ENCODE measurements at regions not wholly inside any gene's neighbourhood (a gene's known extent, or its start where the extent isn't known, plus 50 kb on each side); places are given as distances from the start of the nearest gene placed in this dataset.
"Not testable (repeated sequence)": the region's sequence is repeated elsewhere in the genome, so short reads cannot be mapped to it uniquely, and the experiment has no call there.

DNA sequence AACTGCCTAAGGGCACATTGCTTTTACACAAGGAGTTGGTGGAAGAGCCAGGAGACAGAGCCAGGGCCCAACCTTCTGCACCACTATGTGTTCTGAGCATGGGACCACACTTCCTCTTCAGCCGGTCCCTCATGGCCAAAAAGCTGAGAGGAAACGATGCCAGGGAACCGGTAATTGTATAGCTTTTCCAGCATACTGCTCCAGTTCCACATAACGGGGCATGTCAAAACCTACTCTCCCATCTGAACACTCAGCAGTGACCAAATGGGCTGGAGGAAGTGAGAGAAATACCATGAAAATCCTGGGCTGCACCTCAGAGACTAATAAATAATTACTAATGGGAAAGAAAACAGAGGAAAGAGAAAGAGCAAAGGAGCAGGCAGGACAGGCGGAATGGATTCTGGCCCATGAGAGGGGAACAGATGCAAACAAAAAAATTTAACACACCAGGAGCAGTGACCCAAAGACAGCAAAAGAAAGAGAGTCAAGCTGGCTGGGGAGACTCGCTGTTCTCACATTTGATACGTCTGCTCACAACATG, 52.0 kb upstream of the BMP2 start:
- DNase-seq (ENCODE audit: low spot score): no peak

DNA sequence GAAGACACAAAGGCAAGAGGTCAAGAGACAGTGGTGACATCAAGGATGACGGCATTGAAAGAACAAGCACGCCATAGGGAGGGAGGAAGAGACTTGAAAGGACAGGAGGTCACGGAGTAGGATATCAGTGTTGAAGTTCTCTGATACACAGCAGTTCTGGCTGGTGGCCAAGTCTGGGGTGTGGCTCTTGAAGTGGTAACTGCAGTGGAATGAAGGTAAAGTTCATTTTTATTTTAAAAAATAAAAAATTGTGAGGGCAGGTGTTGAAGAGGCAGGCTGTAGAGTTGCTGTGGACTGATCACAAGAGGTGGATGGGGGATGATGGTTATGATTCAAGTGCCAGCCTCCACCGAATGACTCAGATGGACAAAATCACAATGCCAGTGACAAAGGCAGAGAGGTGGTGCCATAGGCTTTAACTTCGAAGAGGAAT, 53.2 kb upstream of the BMP2 start:
- DNase-seq (ENCODE audit: low spot score): no peak

DNA sequence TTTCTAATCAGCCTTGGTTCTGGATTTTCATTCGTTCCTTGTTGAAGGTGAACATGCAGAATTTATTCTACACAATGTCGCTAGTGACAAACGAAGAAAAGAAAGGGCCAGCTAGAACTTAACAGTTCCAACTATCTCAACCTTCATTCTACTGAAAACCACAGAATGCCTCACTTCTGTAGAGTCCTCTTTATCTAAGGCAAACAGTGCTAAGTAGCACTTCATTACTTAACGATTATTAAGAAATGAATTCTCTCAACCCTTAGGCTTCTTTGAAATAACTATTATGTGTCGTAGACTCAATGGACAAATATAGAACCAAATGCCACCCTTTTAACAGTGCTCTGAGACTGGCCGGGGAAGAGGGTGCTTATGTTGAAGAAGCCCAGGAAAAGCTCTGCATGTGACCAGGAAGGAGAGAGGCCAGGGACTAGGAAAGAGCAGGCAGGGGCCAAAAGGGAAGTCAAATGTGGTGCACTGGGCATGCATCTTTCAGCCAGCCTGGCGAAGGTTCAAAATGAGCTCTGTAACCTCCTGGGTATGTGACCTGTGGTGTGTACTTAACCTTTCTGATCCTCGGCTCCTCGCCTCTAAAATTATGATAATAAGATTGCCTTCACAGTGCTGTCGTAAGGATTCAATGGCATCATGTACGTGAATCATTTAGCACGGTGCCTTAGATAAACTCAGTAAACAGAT, 55.4 kb upstream of the BMP2 start:
- DNase-seq (ENCODE audit: low spot score): no peak

DNA sequence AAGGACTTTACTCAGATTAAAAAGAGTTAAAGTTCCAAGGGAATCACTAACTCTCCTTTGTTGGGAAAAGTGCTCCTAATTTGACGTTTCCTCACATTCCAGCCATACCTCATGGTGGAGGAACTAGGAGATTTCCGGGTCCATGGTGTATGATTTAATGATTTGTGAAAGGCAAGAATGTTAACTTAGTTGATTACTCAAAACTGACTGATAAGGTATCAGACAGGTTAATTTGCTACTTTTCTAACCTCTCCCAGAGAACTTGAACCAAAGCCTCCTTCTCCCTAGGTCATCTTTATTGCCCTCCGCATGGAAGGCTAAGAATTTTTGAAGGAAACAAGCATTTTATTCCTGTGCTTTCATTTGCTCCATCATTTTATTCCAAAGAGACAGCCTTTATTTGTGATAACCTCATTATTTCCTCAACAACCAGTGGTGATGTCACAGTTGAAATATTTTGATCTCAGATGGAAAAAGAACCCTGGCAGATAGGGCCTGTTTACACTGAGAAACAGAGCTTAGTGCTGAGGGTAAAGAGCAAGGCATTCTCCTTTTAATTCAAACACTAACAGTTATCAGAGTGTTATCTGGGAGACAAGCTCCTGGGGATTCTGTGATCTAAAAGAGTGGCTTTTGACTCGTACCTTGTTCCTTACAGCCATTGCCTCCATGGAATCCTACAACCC, 57.4 kb upstream of the BMP2 start:
- DNase-seq (ENCODE audit: low spot score): peak; percentile 12

DNA sequence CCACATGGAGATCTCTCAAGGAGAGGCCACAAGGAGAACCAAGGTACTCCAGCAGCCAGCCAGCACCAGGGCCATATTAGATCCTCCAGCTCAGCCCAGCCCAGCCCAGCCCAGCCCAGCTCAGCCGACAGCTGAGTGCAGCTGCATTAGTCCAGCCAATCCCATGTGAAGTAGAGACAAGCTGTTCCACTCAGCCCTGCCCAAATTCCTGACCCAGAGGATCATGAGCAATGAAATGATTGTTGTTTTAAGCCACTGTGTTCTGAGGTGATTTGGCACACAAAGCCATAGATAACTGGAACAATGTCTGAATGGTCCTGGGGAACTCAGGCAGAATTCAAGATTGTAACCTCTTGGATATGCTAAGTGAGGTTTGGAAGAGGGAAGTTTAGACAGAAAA, 59.5 kb upstream of the BMP2 start:
- DNase-seq (ENCODE audit: low spot score): peak; percentile 66

DNA sequence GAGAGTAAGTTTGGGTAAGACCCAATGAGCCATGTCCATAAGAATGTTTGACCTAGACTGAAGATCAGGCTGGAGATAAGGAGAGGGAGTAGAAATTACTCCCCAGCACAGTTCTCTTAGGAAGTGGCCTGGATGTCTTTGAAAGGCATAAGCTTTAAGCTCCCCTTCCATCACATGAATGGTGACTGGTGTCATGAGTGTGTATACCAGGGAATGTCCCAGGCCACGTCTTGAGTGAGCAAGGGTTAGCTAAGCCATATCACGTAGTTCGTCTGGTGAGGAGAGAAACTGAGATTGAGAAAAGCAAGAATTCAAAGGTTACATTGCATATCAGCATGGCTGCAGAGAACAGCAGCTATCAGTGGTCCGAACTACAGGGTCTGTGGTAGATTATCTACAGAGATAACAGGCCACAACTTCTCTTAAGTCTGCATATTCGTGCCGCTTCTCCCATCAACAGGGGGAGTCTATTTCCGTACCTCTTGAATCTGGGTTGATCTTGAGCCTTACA, 60.1 kb upstream of the BMP2 start:
- no peak for DNase-seq (ENCODE audit: low spot score)

DNA sequence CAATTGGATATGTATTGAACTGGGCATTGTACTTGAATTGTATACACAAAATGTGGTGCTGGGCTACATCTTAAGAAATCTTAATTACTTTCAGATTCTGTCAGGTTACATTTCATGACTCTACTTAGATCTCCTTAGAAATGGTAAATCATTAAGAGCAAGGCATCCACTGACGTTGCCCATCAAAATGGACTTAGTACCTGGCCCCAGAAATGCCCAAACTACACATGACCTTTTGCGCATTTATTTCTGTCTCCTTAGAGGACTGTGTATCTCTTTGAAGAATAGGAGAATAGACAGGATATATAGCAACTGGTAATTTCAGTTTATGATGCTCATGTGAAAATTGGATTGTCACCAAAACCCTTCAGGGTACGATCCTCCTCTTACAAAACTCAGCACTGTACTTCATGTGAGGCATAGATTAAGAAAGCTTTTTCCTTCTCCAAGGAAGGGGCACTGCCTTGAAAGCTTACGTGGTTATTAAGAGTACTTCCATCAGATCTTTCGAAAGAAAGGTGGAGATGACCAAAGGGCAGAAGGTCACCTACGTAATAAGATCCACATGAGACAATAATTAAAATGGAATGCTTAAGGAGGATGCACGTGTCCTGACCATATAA, 61.4 kb upstream of the BMP2 start:
- no peak for DNase-seq (ENCODE audit: low spot score)

DNA sequence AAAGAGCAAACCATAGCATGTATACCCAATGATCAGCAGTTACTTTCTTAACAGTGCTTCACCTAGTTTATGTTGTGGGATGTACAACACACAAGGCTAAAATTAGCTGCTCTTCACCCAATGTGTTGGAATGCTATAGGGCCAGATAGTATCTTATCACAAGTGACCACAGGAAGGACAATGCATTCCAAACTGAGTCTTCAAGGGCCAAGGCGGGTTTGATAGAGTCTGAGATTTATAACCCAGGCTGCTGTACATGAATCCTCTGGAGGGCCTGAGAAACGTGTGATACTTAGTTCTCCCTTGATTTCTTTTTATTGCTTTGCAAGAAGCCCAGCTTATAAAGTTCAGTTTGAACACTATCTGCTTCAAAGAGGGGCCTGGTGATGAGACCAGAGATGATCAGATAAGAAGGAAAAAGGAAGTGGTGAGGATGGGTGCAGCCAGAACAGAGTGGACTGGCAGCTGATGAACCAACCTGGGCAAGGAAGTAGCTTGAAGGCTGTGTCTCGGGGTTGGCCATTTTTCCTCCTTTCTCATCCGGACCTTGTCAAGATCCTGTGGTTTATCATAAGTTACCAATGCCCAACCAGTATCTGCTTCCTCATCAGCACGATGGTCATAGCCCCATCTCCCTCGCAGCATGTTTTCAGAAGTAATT, 62.2 kb upstream of the BMP2 start:
- DNase-seq (ENCODE audit: low spot score): no peak

DNA sequence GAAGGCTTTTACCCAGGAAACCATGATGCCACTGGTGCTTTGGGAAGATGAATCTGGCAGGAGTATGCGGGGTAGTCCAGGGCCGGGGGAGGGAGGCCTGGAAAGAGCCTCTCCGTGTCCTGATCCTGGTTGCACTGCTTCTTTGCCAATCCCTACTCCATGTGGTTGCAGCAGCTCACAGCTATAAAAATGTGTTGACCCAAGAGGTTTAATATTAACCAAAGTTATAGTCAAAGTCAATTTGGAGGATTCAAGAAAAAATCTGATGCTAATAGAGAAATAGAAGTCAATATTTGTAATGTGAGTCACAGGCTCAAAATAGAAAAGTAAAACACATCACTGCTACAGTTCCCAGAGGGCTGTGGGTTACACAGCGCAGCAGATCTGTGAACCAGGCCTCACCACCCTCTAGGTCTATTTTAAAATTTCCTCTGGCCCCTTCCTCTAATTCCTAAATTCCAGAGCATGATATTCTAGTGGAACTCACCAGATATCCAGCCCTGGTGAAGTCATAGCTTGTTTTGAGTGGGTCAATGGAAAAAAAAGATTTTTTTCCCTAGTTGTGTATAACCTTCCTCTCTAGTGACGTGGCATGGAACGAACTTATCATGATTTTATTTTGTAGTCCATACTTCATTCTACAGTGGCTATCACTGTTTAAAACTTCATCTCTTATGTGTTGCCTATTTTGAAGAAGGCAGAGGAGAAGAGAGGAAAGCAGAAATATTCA, 63.2 kb upstream of the BMP2 start:
- peak; percentile 60 for DNase-seq (ENCODE audit: low spot score)

DNA sequence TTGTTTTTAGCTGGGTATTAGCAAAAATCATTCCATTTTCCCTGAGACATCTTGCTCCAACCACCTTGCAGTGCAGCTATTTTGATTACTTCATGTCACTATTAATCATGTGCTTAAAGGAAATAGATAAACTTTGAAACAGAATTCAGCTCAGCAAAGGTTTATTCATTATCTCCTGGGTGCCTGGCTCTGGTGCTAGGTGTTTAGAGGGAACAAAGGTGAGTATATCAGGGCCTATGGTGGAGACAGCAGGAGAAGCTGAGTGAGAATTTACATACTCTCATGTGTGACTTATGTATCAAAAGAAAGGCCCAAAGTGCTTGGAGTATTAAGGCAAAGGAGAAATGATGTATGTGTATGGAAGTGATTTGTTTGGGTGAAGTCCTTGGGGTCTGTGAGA, 63.8 kb upstream of the BMP2 start:
- DNase-seq (ENCODE audit: low spot score): no peak

DNA sequence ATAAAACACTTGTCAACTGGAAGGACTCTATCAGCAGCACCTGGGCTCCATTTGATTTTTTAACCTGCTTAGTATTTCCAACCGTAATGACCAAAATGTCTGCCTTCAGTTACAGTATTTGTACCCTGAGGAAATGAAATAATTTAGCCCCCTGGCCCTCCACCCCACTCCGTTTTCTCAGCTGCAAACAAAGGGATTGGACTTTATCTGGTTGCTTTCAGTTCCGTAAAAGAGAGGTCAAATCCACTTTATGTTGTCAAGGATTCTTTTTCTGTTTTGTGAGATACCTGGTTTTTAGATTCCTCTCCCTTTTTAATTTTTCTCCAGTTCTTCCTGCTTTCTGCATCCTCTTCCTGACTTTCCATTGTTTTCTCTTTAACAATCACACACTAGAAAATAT, 64.4 kb upstream of the BMP2 start:
- DNase-seq (ENCODE audit: low spot score): no peak

DNA sequence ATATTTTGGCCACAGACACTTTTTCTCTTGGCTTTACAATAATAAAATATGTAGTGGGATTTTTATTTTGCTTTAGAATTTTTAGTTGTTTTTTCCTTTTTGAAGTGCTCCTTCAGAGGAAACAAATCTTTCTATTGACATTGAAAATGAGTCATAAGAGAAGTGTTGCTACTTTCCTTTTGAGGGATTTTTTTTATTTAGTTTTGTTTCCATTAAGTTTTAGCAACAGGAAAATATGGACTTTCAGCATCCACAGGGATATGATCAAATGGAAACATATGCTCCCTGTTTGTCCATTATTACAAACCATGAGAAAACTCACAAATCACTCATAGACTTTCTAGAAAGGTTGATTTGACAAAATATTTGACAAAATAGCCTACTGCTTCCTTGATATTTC, 65.3 kb upstream of the BMP2 start:
- DNase-seq (ENCODE audit: low spot score): no peak

DNA sequence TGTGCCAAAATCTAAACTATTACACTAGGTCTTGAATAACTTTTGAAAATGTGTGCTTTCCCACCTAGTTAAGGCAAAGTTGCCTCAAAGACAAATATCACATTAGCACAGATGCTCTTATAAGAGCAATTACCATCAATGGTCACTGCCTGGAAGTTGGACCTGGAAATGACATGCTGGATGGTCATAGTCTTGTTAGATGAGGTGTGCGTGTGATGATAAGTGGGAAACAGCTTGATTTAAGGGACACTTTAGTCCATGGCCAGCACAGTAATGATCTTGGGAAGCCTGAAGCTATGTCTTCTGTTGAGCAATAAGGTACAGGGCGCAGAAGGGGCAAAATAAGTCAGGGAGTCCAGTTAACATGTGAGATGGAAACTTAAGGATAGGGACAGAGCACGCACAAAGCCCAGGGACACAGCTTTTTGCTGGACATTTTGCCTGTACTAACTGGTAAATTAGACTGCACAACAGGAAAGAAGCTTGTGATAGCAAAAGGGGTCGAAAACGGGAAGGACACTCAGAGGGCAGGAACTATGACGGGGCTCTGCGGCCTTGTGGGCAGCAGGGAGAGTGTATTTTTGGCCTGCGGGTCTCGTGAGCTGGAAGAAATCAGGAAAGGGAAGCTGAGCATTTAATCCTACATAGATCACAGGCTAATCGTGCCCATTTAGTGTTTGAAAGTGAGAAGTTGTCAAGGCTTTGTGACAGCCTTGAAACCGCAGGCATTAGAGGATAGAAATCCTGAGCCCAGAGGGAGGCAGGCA, 66.7 kb upstream of the BMP2 start:
- no peak for DNase-seq (ENCODE audit: low spot score)

DNA sequence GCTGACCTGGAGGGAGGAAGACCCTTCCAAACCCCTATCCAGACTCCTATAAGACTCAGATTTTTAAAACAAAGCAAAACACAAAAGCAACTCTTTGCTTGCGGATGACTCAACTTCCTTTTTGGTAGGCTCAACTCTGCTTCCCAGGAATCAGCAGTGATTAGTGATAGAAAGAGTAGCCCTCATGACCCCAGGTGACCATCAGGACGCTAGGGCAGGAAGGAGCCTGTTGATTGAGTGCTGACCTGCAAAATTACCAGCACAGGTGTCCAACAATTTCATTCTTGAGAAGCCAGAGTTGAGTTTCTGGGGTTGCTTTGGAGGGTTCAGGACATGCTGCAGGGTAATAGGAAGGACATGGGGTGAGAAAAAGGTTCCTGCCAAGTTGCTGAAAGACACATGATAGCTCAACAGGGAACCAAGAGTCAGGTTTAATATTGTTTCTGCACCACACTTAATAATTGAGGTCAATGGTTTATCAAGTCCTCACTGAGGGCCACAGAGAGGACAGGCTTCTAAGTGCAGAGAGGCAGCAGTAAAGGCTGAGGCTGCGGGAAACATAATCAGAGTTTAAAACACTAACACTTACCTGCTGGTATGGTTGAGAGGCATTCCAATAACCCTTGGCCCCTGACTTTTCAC, 67.4 kb upstream of the BMP2 start:
- no peak for DNase-seq (ENCODE audit: low spot score)

DNA sequence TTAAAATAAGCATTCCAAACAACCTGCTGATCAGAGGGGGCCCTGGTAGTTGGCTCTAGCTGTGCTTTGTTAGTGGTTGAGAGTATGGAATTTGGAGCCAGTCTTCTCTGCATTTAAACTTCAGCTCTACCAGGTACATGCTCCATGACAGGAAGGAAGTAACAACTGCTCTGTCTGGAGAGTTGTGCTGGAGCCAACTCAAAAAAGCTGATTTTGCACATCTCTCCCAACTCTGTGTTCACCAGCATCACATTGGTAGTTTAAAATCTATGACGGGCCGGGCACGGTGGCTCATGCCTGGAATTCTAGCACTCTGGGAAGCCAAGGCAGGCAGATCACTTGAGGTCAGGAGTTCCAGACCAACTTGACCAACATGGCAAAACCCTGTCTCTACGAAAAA, 68.8 kb upstream of the BMP2 start:
- no peak for DNase-seq (ENCODE audit: low spot score)

DNA sequence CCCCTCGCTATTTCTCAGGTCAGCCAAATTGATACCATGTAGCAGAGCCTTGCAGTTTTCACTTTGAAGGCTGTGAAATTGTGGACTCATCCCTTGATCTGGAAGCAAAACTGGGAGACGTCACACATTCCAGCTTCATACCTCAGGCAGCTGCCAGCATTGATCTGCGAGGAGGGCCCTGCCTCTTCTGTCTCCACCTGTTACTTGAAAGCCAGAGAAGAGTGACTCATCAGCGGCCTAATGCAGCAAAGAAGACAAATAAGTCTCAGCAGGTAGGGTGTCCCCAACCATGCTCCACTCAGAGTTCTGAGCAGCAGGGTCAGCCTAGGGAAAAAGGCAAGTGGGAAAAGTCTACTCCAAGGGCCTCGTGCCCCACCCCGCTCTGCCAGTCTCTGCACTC, 69.4 kb upstream of the BMP2 start:
- DNase-seq (ENCODE audit: low spot score): no peak

DNA sequence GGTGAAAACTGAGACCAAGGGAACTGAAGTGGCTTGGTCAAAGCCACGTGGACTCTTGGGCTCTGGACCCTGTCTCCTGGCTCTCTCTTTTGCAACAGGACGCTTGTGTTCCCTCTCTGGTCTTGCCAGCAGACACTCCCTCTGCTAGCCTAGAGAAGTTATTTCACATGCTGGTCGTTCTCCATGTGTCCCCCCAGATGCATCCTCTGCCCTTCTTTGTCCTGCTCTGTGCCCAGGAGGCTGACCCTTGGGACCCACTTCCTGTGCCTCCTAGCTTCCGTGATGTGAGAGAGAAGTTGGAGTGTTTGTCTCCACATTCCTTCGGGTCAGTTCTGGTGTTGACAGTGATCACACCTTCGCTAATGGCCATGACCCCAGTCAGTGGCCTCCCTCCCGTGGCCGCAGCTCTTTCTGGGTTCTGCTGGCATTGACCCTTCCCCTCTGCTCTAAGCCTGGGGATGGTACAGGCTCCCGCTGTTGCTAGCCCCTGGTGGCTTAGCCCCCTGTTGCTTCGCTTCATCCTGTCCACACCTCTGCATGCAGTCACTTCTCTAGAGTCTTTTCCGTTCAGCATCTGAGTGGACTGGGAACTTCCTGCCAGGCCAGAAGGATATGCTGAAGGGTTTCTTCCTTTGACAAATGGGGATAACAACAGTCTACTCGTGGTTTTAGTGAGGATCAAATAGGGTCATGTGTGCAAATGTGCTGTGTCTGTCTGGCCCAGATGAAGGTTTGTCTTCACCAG, 70.1 kb upstream of the BMP2 start:
- no peak for DNase-seq (ENCODE audit: low spot score)

DNA sequence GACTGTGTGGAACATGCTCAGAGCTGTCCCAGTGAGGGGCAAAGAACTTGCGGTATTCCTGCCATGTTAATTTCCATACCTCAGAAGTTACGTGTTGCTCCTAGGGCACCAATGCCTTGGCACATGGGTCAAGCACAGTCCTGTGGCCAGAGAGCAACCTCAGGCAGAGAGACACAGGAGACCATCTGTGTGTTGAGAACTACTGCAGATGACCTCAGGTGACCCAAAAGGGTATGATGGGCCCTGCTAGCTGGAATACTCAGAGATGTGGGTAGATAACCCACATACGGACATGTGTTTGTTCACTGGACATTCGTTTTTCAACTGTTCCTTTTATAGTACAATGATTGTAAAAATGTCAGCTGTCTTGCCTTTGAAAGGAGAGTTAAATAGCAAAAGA, 71.5 kb upstream of the BMP2 start:
- DNase-seq (ENCODE audit: low spot score): no peak

DNA sequence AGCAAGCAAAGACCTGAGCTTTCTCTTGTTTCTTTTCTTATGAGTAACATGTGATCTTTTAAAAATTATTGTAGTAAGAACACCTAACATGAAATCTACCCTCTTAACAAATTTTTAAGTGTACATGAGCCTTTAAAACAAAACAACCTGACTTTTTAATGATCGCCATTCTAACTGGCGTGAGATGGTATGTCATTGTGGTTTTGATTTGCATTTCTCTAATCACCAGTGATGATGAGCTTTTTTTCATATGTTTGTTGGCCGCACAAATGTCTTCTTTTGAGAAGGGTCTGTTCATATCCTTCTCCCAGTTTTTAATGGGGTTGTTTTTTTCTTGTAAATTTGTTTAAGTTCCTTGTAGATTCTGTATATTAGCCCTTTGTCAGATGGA, 73.7 kb upstream of the BMP2 start:
- not testable (repeated sequence) for DNase-seq (ENCODE audit: low spot score)
